ENCODE measurements at regions not wholly inside any gene's neighbourhood (a gene's known extent, or its start where the extent isn't known, plus 50 kb on each side); places are given as distances from the start of the nearest gene placed in this dataset.

- Mint-ChIP-seq H3K4me1 (no peaks in the 10 kb centered on the region), H3K27me3 (no peaks in the 10 kb centered on the region), H3K9me3 (ENCODE audit: insufficient read depth) (peaks cover 2% of the 10 kb centered on the region), H3K27ac (no peak overlapping the region), H3K4me3 (no peak overlapping the region)
- Histone ChIP-seq H3K27ac (ENCODE audit: low read length in 2 of 2) (no peak overlapping the region), H4K20me1 (ENCODE audit: control insufficient read depth, insufficient read depth, low read length, poor library complexity, severe bottlenecking) (no peaks in the 10 kb centered on the region), H3K27me3 (replicated peaks in 1 of 4; ENCODE audit: control extremely low read depth in 1 of 4, control insufficient read depth in 3 of 4, insufficient read depth in 4 of 4, low read length in 3 of 4) (no peaks in the 10 kb centered on the region), H3K9me3 (ENCODE audit: control extremely low read depth in 1 of 3, control insufficient read depth in 2 of 3, insufficient read depth in 1 of 3, low read length in 2 of 3) (no peaks in the 10 kb centered on the region), H3K9ac (ENCODE audit: low read length) (no peak overlapping the region), H3K4me3 (ENCODE audit: control extremely low read depth in 1 of 5, extremely low read depth in 1 of 5, insufficient read depth in 1 of 5, low read depth in 2 of 5, low read length in 4 of 5) (no peak overlapping the region), H3K4me1 (ENCODE audit: control insufficient read depth in 2 of 2, insufficient read depth in 2 of 2, low read length in 2 of 2) (no peaks in the 10 kb centered on the region), H3K79me2 (ENCODE audit: control insufficient read depth, insufficient read depth, low read length) (no peaks in the 10 kb centered on the region), H3K36me3 (replicated peaks in 1 of 2; ENCODE audit: control extremely low read depth in 1 of 2, control insufficient read depth in 1 of 2, extremely low read depth in 1 of 2, insufficient read depth in 2 of 2, low read length in 1 of 2) (no peaks in the 10 kb centered on the region), H2AFZ (ENCODE audit: insufficient read depth, low read depth, low read length, poor library complexity, severe bottlenecking) (no peak overlapping the region), H3K4me2 (replicated peaks; ENCODE audit: low read depth, low read length, poor library complexity, severe bottlenecking) (no peak overlapping the region)
- intact Hi-C loops (cut with micrococcal nuclease) = no loop called here
- no peak for TF ChIP-seq CTCF (IDR thresholded peaks at IDR 0.05)
- no peak for TF ChIP-seq EZH2 (IDR thresholded peaks at IDR 0.05; ENCODE audit: borderline replicate concordance, insufficient read depth, low read depth, low read length, poor library complexity, severe bottlenecking)
- DNase-seq (no peak), ATAC-seq (ENCODE audit: low read depth) (no peak)
- POLR2A ChIA-PET = no interaction called here
- 44% methylated on average over 1 of the region's 1 CpG for WGBS (ENCODE audit: insufficient coverage)
- CTCF ChIA-PET = no interaction called here
Measured at GRCh38 chr4:126658411-126658810, 974.3 kb upstream of the INTU start.

DNA sequence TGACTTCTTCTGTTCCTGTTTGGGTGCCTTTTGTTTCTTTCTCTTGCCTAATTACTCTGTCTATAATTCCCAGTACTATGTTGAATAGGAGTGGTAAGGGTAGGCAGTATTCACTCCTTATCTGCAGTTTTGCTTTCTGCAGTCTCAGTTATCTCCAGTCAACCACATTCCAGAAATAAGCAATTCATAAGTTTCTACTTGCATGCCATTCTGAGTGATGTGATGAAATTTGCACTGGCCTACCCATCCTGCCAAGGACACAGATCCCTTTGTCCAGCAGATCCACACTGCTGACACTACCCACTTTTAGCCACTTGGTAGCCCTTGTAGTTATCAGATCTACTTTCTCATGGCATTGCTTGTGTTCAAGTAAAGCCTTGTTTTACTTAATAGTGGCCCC is 971.6 kb upstream of the INTU start:
- Mint-ChIP-seq H3K27ac (no peak overlapping the region), H3K27me3 (no peaks in the 10 kb centered on the region), H3K4me1 (no peaks in the 10 kb centered on the region), H3K4me3 (no peak overlapping the region), H3K9me3 (ENCODE audit: insufficient read depth) (no peaks in the 10 kb centered on the region)
- no peak for TF ChIP-seq EZH2 (IDR thresholded peaks at IDR 0.05; ENCODE audit: borderline replicate concordance, insufficient read depth, low read depth, low read length, poor library complexity, severe bottlenecking)
- no peak for TF ChIP-seq CTCF (IDR thresholded peaks at IDR 0.05)
- Histone ChIP-seq H3K4me3 (ENCODE audit: control extremely low read depth in 1 of 5, extremely low read depth in 1 of 5, insufficient read depth in 1 of 5, low read depth in 2 of 5, low read length in 4 of 5) (no peak overlapping the region), H3K9ac (ENCODE audit: low read length) (no peak overlapping the region), H3K4me2 (replicated peaks; ENCODE audit: low read depth, low read length, poor library complexity, severe bottlenecking) (no peak overlapping the region), H3K36me3 (replicated peaks in 1 of 2; ENCODE audit: control extremely low read depth in 1 of 2, control insufficient read depth in 1 of 2, extremely low read depth in 1 of 2, insufficient read depth in 2 of 2, low read length in 1 of 2) (no peaks in the 10 kb centered on the region), H3K79me2 (ENCODE audit: control insufficient read depth, insufficient read depth, low read length) (no peaks in the 10 kb centered on the region), H3K27me3 (replicated peaks in 1 of 4; ENCODE audit: control extremely low read depth in 1 of 4, control insufficient read depth in 3 of 4, insufficient read depth in 4 of 4, low read length in 3 of 4) (no peaks in the 10 kb centered on the region), H3K4me1 (ENCODE audit: control insufficient read depth in 2 of 2, insufficient read depth in 2 of 2, low read length in 2 of 2) (no peaks in the 10 kb centered on the region), H3K27ac (ENCODE audit: low read length in 2 of 2) (no peak overlapping the region), H3K9me3 (ENCODE audit: control extremely low read depth in 1 of 3, control insufficient read depth in 2 of 3, insufficient read depth in 1 of 3, low read length in 2 of 3) (no peaks in the 10 kb centered on the region), H4K20me1 (ENCODE audit: control insufficient read depth, insufficient read depth, low read length, poor library complexity, severe bottlenecking) (no peaks in the 10 kb centered on the region), H2AFZ (ENCODE audit: insufficient read depth, low read depth, low read length, poor library complexity, severe bottlenecking) (no peak overlapping the region)
- ChIA-PET CTCF (no interaction called here), POLR2A (no interaction called here)
- DNase-seq (no peak), ATAC-seq (ENCODE audit: low read depth) (no peak)
- intact Hi-C loops (cut with micrococcal nuclease) = no loop called here

All from B cell (primary cell).